ENCODE measurements at regions not wholly inside any gene's neighbourhood (a gene's known extent, or its start where the extent isn't known, plus 50 kb on each side); places are given as distances from the start of the nearest gene placed in this dataset.

DNA sequence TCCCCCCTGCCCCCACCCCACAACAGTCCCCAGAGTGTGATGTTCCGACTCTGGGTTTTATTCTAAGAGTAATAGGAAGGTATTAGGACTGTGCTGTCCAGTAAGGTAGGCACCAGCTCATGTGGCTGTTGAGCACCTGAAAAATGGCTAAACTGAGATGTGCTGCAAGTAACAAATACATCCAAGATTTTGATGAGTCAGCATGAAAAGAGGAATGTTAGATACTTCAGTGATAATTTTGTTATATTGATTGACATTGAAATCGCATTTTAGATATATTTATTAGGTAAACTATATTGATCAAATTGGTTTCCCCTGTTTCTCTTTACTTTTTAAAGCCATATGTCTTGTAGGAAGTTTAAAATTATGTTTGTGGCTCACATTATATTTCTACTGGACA, 147.8 kb downstream of the FTCDNL1 start:
- no peak for TF ChIP-seq POLR2A (IDR thresholded peaks at IDR 0.05)
- no peak for TF ChIP-seq POLR2AphosphoS5 (IDR thresholded peaks at IDR 0.05)
- TF ChIP-seq, protein P1, sequence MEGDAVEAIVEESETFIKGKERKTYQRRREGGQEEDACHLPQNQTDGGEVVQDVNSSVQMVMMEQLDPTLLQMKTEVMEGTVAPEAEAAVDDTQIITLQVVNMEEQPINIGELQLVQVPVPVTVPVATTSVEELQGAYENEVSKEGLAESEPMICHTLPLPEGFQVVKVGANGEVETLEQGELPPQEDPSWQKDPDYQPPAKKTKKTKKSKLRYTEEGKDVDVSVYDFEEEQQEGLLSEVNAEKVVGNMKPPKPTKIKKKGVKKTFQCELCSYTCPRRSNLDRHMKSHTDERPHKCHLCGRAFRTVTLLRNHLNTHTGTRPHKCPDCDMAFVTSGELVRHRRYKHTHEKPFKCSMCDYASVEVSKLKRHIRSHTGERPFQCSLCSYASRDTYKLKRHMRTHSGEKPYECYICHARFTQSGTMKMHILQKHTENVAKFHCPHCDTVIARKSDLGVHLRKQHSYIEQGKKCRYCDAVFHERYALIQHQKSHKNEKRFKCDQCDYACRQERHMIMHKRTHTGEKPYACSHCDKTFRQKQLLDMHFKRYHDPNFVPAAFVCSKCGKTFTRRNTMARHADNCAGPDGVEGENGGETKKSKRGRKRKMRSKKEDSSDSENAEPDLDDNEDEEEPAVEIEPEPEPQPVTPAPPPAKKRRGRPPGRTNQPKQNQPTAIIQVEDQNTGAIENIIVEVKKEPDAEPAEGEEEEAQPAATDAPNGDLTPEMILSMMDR (IDR thresholded peaks at IDR 0.05 in 8 of 11, conservative IDR thresholded peaks at IDR 0.05 in 3 of 11) = no peak

Measured in spleen (tissue), 7 donors.